ENCODE measurements at regions not wholly inside any gene's neighbourhood (a gene's known extent, or its start where the extent isn't known, plus 50 kb on each side); places are given as distances from the start of the nearest gene placed in this dataset.

DNA sequence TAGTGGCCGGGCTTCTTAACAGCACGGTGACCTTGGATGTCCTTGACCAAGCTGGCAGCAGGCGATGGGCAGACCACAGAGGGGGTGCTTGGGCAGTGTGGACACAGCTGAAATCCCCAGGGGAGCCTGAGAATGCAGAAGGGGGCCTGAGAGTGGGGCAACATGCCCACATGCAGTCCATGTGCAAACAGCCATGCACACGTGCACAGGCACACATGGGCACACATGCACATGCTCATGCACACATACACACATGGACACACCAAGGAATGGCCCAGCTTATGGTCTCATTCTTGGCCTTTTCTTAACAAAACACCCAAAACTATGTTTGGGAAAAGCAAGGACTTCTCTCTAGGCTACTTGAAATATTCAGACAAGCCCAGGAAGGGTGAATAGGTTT is 483.9 kb upstream of the MKI67 start:
- 0% methylated on average over 1 of the region's 4 CpGs for WGBS (ENCODE audit: low lambda C conversion rate)
- no TSS peak for BruUV-seq (replicated peaks)
- ChIA-PET POLR2A (no interaction called here), CTCF (ENCODE audit: low intra/inter-chr PET ratio, low total read pairs) (no interaction called here)
- Histone ChIP-seq H3K9ac (ENCODE audit: insufficient read depth, low read depth, low read length) (no peak overlapping the region), H3K9me3 (ENCODE audit: low read length) (no peaks in the 10 kb centered on the region), H4K20me1 (ENCODE audit: insufficient read depth, low read length) (no peaks in the 10 kb centered on the region), H2AFZ (ENCODE audit: low read length) (no peak overlapping the region), H3K36me3 (replicated peaks in 1 of 2; ENCODE audit: control insufficient read depth in 1 of 2, insufficient read depth in 2 of 2, low read length in 2 of 2) (no peaks in the 10 kb centered on the region), H3K79me2 (ENCODE audit: insufficient read depth, low read length) (no peaks in the 10 kb centered on the region), H3K27ac (ENCODE audit: extremely low read length, insufficient read depth, low read length) (no peak overlapping the region), H3K4me2 (ENCODE audit: low read depth, low read length) (no peak overlapping the region), H3K4me1 (ENCODE audit: insufficient read depth, low read length) (no peaks in the 10 kb centered on the region), H3K27me3 (ENCODE audit: control insufficient read depth in 1 of 2, insufficient read depth in 2 of 2, low read length in 2 of 2) (peaks cover 0 to 6% of the 10 kb centered on the region in 2 experiments; a peak in 1 of 5 replicates), H3K4me3 (replicated peaks in 1 of 3; ENCODE audit: insufficient read depth in 1 of 3, low read depth in 2 of 3, low read length in 3 of 3) (no peak overlapping the region)
- no peak for DNase-seq (ENCODE audit: low spot score)
- ATAC-seq, result no peak
- in situ Hi-C loops (cut with HindIII; ENCODE audit: extremely low pct_ligation_motif_present, low pct_unique_long_range_greater_than_20kb), result no loop called here
- TF ChIP-seq, protein P1, sequence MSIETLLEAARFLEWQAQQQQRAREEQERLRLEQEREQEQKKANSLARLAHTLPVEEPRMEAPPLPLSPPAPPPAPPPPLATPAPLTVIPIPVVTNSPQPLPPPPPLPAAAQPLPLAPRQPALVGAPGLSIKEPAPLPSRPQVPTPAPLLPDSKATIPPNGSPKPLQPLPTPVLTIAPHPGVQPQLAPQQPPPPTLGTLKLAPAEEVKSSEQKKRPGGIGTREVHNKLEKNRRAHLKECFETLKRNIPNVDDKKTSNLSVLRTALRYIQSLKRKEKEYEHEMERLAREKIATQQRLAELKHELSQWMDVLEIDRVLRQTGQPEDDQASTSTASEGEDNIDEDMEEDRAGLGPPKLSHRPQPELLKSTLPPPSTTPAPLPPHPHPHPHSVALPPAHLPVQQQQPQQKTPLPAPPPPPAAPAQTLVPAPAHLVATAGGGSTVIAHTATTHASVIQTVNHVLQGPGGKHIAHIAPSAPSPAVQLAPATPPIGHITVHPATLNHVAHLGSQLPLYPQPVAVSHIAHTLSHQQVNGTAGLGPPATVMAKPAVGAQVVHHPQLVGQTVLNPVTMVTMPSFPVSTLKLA (IDR thresholded peaks at IDR 0.05), result peak; percentile 97
- TF ChIP-seq MAZ (IDR thresholded peaks at IDR 0.05; ENCODE audit: borderline replicate concordance, low read depth, low read length) (no peak), MAZ (CRISPR knock-in tag; IDR thresholded peaks at IDR 0.05; ENCODE audit: low read depth) (no peak)
- intact Hi-C loops (cut with micrococcal nuclease; ENCODE audit: unreplicated experiment), result no loop called here
- no peak for FAIRE-seq

DNA sequence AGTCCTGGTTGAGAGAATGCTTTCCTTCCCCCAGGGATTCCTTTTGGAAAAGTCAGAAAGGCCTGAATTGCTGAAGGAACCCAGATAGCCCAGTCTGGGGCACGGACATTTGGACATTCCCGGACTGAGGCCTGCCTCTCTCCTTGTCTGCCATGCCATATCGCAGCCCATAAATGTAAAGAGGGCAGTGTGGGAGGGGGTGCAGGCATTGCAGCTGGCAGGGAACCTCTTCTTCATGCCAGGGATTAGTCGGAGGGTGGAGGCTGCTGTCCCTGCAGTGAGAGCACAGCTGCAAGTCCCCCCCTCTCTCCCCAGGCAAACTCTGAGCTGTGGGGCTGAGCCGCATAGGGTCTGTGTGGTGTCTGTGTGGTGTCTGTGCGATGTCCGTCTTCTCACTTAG is 486.0 kb upstream of the MKI67 start:
- Histone ChIP-seq H3K79me2 (ENCODE audit: insufficient read depth, low read length) (no peaks in the 10 kb centered on the region), H3K27ac (ENCODE audit: extremely low read length, insufficient read depth, low read length) (no peak overlapping the region), H3K36me3 (replicated peaks in 1 of 2; ENCODE audit: control insufficient read depth in 1 of 2, insufficient read depth in 2 of 2, low read length in 2 of 2) (no peaks in the 10 kb centered on the region), H3K9me3 (ENCODE audit: low read length) (no peaks in the 10 kb centered on the region), H2AFZ (ENCODE audit: low read length) (no peak overlapping the region), H3K27me3 (ENCODE audit: control insufficient read depth in 1 of 2, insufficient read depth in 2 of 2, low read length in 2 of 2) (peaks cover 0 to 6% of the 10 kb centered on the region in 2 experiments; a peak in 1 of 5 replicates), H3K4me2 (ENCODE audit: low read depth, low read length) (no peak overlapping the region), H3K4me1 (ENCODE audit: insufficient read depth, low read length) (no peaks in the 10 kb centered on the region), H3K9ac (ENCODE audit: insufficient read depth, low read depth, low read length) (no peak overlapping the region), H3K4me3 (replicated peaks in 1 of 3; ENCODE audit: insufficient read depth in 1 of 3, low read depth in 2 of 3, low read length in 3 of 3) (no peak overlapping the region), H4K20me1 (ENCODE audit: insufficient read depth, low read length) (no peaks in the 10 kb centered on the region)
- ChIA-PET CTCF (ENCODE audit: low intra/inter-chr PET ratio, low total read pairs) (no interaction called here), POLR2A (no interaction called here)
- in situ Hi-C loops (cut with HindIII; ENCODE audit: extremely low pct_ligation_motif_present, low pct_unique_long_range_greater_than_20kb), result no loop called here
- no peak for ATAC-seq
- intact Hi-C loops (cut with micrococcal nuclease; ENCODE audit: unreplicated experiment), result no loop called here
- 51% methylated on average over 7 of the region's 7 CpGs for WGBS (ENCODE audit: low lambda C conversion rate)
- no peak for FAIRE-seq
- DNase-seq (ENCODE audit: low spot score), result no peak
- BruUV-seq (replicated peaks), result no TSS peak
- TF ChIP-seq NCOA1 (CRISPR knock-in tag; IDR thresholded peaks at IDR 0.05) (no peak), TBP (CRISPR knock-in tag; IDR thresholded peaks at IDR 0.05) (no peak), FOXP1 (IDR thresholded peaks at IDR 0.05) (no peak), FOXP1 (CRISPR knock-in tag; IDR thresholded peaks at IDR 0.05) (no peak), SRSF9 (IDR thresholded peaks at IDR 0.05; ENCODE audit: borderline replicate concordance, insufficient read depth, low read depth, low read length, poor library complexity, severe bottlenecking) (no peak), ZNF33B (CRISPR knock-in tag; IDR thresholded peaks at IDR 0.05) (no peak), HNF4A (CRISPR knock-in tag; IDR thresholded peaks at IDR 0.05) (no peak)
- TF ChIP-seq, protein P2, sequence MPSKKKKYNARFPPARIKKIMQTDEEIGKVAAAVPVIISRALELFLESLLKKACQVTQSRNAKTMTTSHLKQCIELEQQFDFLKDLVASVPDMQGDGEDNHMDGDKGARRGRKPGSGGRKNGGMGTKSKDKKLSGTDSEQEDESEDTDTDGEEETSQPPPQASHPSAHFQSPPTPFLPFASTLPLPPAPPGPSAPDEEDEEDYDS (CRISPR knock-in tag; IDR thresholded peaks at IDR 0.05), result no peak
- TF ChIP-seq, protein P3, sequence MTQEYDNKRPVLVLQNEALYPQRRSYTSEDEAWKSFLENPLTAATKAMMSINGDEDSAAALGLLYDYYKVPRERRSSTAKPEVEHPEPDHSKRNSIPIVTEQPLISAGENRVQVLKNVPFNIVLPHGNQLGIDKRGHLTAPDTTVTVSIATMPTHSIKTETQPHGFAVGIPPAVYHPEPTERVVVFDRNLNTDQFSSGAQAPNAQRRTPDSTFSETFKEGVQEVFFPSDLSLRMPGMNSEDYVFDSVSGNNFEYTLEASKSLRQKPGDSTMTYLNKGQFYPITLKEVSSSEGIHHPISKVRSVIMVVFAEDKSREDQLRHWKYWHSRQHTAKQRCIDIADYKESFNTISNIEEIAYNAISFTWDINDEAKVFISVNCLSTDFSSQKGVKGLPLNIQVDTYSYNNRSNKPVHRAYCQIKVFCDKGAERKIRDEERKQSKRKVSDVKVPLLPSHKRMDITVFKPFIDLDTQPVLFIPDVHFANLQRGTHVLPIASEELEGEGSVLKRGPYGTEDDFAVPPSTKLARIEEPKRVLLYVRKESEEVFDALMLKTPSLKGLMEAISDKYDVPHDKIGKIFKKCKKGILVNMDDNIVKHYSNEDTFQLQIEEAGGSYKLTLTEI (CRISPR knock-in tag; conservative IDR thresholded peaks at IDR 0.05), result no peak
- TF ChIP-seq, protein P4, sequence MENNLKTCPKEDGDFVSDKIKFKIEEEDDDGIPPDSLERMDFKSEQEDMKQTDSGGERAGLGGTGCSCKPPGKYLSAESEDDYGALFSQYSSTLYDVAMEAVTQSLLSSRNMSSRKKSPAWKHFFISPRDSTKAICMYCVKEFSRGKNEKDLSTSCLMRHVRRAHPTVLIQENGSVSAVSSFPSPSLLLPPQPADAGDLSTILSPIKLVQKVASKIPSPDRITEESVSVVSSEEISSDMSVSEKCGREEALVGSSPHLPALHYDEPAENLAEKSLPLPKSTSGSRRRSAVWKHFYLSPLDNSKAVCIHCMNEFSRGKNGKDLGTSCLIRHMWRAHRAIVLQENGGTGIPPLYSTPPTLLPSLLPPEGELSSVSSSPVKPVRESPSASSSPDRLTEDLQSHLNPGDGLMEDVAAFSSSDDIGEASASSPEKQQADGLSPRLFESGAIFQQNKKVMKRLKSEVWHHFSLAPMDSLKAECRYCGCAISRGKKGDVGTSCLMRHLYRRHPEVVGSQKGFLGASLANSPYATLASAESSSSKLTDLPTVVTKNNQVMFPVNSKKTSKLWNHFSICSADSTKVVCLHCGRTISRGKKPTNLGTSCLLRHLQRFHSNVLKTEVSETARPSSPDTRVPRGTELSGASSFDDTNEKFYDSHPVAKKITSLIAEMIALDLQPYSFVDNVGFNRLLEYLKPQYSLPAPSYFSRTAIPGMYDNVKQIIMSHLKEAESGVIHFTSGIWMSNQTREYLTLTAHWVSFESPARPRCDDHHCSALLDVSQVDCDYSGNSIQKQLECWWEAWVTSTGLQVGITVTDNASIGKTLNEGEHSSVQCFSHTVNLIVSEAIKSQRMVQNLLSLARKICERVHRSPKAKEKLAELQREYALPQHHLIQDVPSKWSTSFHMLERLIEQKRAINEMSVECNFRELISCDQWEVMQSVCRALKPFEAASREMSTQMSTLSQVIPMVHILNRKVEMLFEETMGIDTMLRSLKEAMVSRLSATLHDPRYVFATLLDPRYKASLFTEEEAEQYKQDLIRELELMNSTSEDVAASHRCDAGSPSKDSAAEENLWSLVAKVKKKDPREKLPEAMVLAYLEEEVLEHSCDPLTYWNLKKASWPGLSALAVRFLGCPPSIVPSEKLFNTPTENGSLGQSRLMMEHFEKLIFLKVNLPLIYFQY (CRISPR knock-in tag; IDR thresholded peaks at IDR 0.05; ENCODE audit: borderline replicate concordance), result no peak

All from HepG2 (cell line).